HuH-7.5 (cell line): ENCODE measurements at regions not wholly inside any gene's neighbourhood (a gene's known extent, or its start where the extent isn't known, plus 50 kb on each side); places are given as distances from the start of the nearest gene placed in this dataset.

ENCODE experiments used
- DNase-seq: peaks from one replicate; pipeline ENCODE4 v3.0.0; 2011; ENCODE audit warnings: low spot score

DNA sequence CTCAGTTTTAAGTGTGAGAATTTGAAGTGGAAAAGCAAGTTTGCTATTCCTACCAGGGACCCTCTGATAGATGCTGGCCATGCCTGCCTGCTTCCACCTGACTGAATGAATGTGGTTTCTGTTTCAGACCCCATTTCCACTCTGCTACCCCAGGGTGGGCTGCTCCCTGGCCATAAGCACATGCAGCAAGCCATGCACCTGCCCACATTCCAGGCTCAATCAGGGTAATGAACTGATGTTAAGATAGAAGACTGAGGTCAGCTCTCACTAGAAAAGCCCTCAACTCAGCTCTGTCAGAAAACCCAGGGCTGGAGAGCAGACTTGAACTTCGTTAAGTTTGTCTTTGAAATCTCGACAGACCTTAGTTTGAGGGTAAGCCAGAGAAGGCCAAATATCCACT lies 333.9 kb downstream of the CYRIA start:
- DNase-seq: no peak

DNA sequence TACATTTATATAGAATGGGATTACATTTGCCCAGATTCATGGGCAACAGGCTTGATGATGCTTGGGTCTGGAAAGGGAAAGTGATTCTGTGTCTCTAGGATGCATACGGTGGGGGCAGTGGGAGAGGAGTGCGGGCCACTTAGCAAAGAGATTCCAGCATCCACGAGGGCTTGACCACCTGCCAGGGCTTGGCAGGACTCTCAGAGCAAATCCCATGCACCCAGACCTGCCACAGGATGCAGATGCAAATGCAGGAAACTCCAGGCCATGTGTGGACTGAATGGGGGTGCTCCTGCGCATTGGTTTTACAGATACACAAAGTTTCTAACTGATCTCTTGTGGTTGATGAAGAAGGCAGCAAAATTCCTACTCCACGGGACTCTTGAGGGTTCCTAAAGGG lies 334.7 kb downstream of the CYRIA start:
- DNase-seq: no peak

DNA sequence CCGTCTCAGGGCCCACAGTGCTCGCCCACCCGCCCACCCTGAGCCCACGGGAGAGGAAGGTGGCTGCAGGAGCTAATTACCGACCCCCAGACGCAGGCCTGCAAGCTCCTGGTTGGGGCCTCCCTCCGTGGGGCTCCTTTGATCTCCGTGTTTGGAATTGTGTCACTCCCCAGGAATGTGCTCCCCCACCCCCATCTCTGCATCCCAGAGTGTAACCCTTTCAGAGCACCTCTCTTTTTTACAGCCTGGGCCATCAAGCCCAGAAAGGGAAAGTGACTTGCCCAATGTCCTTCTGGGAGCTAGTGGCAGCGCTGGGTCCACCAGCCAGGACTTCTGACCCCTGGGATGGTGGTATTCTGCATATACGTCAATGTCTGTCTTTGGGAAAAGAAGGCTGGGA lies 335.1 kb downstream of the CYRIA start:
- peak; percentile 30 for DNase-seq

DNA sequence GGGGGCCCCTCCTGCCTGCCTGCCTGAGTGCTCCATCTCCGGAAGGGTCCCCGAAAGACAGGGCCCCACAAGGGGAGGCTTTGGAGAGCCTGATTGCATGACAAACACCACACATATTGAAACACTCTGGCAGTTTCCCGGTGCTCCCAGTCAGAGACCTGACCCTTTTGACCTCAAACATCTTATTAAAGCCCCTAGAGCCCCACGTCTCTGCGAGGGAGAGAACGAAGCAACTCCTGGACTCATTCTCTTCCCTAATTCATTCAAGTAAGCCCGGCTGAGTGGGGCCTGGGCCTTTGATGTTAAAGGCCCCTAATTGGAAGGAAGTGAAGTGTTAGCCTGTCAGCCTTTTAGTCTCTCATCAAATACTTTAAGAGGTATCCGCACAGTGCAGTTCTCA lies 335.6 kb downstream of the CYRIA start:
- DNase-seq: no peak

DNA sequence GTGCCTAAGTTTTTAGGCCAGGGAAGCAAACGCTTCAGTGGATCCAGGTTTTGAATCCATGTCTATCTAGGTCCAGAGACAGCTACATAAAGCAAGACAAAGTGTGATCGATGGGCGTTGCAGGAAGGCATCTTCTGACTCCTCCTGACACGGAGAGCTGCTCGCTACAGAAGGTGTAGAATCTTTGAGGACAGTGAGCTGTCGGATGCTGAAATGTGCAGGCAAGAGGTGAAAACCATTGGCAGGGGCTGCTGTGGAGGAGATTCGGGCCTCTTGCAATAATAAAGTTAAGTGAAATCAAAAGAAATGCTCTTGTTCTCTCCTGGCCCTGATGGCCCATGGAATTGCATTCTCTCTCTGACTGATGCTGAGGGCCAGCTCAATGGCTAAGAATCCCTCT lies 336.2 kb downstream of the CYRIA start:
- DNase-seq: no peak

DNA sequence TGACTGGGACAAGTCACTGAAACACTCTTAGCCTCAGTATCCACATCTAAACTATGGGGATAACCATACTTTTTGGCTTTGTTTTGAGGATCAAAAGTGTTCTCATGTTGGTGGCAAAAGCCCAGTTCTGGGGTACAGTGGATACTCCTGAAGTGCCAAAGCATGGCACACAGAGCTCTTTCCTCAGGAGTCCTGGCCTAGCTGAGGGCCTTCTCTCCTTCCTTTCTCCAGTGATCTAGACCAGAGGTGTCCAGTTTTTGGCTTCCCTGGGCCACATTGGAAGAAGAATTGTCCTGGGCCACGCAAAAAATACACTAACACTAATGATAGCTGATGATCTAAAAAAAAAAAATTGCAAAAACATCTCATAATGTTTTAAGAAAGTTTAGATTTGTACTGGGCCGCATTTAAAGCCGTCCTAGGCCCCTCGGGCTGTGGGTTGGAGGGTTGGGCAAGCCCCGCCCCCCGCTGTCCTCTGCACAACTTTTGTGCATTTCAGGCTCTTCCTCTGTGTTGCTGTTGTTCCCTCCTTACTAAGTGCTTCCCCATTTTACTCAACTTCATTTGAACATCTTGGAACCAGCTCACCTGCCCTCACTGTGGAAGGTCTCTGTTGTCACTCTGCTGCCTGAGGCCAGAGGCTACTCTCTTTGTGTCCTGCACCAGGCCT lies 337.0 kb downstream of the CYRIA start:
- no peak for DNase-seq

DNA sequence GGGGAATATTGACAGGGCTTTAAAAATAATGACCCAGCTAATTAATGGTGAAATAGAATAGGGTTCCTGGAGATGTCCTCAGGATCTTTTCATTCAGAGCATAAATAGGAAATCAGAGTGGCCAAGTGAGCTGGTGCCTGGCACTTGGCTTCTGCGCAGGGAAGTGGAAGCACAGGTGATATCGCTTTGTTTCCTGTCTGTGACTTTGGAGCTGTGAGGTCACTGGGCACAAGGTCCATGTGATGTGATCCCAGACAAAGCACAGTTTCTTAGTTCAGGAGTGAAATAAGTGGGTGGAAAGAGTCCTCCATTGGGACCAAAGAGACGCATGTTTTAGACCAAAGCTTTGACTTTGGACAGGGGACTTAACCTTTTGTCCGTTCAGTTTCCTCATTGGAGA lies 338.3 kb downstream of the CYRIA start:
- DNase-seq: no peak

DNA sequence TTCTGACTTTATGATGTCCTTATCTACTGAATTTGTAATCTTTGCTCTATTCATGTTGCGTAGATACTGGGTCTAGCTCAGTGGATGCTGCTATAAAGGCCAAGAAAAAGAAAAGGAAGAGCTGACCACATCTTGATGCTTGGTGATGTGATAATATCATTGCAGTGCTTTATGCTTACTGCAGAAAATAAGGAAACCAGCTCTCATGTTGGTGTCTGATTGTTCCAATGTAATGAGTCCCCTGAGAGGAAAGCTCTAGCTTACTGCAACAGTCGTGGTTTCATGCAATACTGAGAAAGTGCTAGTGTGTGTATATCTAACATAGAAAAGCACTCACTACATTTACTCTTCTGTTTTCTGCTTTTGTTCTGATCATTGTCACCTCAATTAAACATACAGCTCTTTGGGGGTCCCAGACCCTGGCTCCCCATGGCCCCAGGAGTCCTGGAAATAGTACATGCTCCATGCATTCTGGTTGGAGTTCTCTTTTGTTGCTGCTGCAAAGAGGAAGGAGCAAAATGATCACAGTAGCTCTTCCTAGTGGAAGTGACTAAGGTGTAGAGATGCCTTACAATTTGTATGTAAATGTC lies 338.8 kb downstream of the CYRIA start:
- DNase-seq: no peak

DNA sequence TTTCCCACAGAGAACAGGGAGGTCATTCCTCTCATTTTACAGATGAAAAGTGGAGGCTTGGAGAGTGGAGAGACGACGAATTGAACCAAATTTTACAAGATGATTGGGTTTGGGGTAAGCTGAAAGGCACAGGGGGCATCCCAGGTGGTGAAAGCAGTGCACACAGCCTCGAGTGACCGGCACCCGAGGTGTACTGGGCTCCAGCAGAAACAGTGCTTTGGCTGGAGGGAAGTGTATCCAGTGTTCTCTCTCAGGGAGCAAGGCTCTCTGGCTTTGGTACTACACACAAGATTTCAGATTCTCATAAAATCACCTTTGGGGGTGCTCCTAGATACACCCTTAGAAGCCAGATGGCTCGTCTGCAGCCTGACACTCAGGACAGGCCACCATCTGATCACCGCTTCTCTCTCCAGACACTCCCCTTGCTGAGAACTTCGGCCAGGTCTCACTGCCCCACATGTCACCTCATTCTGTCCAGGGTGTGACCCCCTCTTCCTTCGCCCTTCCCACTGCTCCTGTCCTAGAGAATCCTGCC lies 339.6 kb downstream of the CYRIA start:
- DNase-seq: no peak

DNA sequence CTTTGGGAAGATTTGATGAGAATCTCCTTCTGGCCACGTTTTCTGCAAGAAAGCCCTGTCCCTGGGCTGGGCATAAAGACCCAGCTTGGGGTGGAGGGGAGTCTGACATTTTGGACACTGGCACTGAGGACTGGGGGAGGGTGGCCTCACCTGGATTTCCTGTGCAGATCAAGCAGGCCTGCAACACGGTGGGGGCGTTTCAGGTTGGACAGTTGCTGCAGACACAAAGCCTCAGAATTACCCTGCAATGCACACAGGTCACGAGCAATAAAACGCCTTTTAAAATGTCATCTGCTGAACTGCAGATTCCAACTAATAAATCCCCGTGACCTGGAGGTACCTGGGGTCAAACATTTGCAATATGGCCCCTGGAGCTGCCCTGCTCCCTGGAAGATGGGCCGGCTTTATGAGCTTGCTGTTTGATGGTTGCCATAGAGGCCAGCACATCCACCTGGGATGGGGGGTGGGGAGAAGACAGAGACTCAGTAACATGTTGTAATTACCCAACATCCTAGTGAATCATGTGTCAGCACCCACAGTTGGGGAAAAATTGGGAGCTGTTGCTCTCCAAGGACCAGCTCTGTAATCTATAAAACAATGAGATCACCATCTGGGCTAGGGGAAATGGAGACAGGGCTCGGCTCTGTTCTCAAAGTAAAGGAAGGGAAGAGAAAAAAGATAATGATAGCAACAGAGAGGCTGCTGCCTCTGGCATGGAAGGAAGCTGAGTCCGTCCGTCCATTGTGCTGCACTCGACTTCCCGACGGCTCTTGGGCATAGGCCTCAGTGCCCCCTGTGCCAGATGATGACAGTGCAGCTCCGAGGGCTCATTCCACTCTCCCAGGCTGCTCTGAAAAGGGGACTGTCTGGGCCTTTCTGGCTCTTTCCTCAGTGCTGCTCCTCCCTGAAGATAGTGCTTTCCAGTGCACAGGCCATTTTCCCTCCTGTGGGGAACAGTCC lies 340.3 kb downstream of the CYRIA start:
- DNase-seq: no peak

DNA sequence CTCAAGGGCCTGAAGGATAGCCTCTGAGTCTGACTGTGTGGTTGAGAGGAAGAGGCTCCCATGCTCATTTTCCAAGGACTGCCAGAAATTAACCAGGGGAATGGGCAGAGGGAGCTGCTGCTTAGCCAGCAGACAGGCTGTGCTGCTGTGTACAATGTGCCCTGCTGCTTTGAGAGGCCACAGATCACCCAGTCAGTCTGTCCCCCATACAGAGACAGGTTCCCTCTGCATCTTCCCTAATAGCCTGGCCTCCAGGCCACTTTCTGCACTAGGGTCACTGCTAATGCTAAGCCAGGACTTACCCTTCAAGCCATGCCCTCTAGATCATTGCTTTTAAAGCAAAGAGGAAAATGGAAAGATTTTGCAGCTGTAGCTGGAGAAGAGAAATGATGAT lies 341.1 kb downstream of the CYRIA start:
- no peak for DNase-seq

DNA sequence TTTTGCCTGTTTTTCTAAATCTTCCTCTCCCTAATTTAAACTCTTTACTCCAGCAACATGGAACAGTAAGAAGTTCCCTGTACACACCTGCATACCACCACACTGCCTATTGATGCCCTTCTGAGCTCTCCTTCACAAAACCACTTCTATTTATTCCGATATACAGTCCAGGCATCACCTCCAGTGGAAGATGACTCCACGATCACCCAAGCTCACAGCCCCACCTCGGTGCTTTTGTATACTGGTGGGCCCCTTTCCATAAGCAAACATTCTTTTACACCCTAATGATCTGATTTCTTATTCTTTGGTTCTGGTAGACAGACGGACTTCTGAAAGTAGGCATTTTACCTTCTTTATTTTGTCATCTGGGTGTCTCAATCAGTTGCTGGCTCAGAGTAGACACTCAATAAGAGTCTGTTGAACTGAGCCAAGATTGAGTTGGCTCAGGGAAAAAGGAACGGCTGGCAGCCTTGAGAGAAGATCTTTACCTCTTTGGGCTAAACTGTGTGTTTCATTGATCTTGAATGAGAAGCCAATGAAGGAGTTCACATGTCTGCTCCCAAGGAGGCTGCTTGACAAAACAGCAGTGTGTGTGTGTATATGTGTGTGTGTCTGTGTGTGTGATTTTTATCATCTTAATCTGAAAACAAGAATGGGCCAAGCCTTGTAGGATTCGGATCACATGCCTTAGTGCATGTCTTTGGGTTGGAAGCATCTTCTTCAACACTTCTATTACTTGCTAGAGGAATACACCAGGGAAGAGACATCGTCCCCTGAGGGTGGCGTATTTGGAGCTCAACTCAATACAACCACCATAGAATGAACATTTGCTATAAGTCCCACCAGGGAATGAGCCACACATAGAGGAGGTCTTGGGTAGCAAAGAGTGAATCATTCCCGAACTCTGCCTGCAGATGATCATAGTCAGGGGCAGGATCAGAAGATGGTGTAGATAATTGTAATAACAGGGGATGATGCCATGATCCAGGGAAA lies 341.8 kb downstream of the CYRIA start:
- DNase-seq: no peak

DNA sequence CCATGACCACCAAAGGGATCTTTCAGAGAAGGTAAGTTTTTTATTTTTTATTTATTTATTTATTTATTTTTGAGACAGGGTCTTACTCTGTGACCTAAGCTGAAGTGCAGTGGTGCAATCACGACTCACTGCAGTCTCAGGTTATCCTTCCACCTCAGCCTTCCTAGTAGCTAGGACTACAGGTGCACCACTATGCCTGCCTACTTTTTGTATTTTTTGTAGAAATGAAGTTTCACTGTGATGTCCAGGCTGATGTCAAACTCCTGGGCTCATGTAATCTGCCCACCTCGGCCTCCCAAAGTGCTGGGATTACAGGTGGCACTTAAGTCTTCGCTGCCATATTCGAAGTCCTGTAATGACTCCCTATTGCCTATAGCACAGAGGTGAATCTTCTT lies 342.5 kb downstream of the CYRIA start:
- no peak for DNase-seq

DNA sequence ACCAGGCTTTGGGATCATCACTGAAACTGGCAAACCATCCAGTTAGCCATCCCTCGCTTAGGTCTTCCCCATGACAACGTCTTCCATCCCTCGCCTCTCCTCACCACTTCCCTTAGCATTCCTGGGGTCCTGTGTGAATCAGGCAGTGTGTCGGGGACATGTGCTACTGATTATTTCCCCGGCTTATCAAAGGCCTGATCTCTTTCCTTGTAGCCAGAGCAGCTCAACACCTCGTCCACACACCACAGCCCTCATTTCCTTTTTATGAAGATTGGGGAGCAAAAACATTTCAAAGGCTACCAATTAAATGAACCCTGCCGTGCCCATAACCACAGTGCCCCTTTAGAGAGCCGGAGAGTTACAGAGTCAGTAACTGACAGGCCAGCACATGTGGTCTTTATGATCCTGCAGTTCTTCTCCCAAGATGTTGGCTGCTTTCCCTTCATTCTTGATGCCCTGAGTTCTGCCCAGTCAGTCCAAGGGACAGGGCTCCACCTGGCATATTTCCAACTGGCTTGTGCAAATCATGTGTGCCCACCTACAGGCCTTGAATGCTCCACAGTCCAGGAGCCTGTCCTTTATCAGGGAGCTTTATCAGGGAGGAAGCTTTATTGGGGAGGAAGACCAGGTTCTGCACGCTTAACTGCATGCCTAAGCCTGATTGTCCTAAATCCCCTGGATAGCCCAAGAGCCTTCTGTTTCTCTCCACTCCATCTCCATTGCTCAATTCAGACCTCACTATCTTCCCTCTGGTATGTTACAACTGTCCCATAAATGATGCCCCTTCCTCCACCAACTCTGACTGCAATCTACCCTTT lies 343.1 kb downstream of the CYRIA start:
- DNase-seq: no peak

DNA sequence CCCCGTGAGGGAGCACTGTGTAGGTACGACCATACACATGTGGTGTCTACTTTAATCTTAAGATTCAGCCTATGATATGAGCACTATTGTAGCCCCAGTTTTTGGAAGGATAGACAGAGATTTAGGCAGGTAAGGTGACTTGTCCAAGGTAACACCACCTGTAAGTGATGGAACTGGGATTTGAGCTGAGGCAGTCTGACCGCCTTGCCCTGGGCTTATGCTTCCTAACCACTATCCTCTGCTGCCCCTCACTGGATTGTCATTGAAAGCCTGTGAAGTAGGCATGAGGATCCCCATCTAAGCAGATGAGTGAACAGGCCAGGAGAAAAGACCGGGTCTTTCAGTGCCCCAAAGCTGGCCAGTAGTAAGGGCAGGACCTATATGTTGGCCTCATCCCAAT lies 343.8 kb downstream of the CYRIA start:
- DNase-seq: no peak

DNA sequence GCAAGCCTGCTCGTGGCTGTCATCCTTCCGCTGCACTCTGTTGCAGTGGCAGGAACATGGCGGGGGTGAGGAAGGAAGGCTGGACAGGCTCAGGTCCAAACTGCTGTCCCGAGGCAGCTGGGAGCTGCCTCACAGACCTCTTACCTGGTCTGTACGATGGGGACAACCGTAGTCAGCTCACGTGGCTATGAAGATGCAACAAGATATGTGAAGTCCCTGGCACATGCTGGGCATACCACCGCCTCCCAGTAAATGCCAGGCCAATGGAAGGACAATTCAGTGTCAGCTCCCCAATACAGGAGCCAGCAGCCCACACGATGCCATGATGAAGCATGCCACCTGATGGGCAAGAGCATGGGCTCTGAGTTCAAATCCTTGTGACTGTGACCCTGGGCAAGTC lies 344.4 kb downstream of the CYRIA start:
- DNase-seq: no peak

DNA sequence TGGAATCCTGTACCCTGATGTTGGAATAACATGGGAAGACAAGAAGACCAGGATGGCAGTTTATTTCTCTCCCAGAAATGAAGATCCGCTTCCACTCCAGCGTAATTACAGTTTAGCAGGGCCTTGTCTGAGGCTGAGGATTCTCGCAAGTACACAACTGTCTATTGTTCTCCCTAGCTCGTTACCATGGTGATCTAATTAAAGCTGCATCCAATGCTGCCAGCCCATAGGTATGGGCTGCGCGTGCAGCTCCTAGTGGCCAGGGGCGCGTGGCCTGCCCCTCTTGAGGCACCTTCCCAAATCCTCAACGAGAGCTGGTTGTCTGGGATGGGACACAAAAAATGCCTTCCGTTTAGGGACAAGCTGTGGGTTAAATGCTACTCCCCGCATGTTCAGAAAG lies 344.9 kb downstream of the CYRIA start:
- DNase-seq: no peak

DNA sequence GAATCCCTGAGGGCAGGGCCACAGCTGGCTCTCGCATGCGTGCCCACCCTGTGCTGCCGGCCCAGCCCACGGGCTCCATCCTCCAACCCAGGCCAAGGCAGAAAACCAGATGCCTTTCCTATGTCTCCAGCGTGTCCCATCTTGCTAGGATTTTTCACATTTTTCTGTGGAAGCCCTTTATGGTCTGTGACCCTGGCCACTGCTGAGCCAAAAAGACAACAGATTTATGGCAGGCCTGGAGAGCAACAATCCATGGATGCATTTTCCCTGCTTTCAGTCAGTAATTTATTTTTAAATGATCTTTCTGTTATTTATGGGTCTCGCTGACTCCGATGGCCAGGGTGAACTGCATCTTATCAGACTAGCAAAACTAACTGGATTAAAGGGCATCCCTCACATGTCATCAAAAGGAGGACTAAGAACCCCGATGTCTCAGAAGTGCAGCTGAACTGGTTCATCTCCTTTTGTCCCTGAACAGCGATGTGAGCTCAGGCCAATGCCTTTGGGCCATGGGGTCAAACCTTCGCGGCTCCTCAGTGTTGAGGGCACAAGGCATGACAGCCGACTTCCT lies 346.0 kb downstream of the CYRIA start:
- no peak for DNase-seq

DNA sequence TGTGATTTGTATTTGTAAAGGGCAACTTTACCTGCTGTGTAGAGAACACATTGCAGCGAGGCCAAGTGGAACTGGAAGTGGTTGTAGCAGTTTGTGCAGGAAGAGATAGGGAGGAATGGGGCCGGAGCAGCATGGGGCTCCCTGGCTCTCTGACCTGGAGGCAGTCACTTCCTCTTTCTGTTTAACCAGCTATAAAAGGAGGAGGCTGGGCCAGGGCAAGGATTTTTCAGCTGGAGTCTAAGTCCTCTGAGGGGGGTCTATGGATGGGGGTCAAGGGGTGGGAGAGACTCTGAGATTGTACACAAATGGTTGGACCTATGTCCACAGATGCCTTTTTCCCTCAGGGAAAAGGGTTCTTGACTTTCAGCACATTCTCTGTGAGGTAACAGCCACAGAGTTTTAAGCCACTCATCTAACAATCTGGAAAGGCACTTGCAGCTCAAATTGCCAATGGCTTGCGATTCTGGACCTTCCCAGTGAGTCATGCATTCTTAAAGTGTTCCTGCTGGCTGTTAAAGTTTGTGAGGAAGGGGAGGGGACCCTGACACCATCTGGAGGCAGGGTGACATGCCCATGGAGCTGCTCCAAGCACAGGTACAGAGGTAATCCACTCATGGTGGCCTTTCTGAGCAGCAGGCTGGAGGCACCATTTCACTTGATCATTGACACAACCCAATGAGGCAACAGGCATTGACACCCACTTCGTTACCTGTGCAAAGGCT lies 347.0 kb downstream of the CYRIA start:
- DNase-seq: no peak

DNA sequence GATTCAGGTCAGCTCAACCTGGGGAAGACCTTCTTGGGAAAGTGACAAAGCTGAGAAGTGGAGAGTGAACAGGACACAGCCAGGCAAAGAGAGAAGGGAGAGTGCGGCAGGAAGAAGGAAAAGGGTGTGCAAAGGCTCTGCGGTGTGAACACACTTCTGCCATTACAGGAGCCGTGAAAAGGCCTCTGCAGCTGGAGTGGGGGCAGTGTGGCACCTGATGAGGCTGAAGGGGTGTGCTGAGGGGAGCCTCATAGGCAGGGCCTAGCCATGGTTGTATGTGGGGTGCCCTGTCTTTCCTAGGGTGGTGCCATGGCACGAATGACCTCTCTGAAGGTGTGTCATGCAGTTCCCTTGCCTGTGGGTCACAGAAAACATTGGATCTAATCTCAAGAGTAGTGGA lies 347.6 kb downstream of the CYRIA start:
- no peak for DNase-seq
